Esophagus squamous epithelium (tissue), 5 donors: ENCODE measurements at regions not wholly inside any gene's neighbourhood (a gene's known extent, or its start where the extent isn't known, plus 50 kb on each side); places are given as distances from the start of the nearest gene placed in this dataset.

Experiments used
- DNase-seq: peaks from one replicate; lab custom pipeline; 2025; lab: John Stamatoyannopoulos, UW
- H3K27ac ChIP-seq, 4 donors: fragments of 200-600 bp; sonication (generic); one replicate each; pipeline ENCODE4 v1.5.1; 2016 to 2019; ENCODE audit warnings: mild to moderate bottlenecking in 1 of 4
- H3K27me3 ChIP-seq, 4 donors: fragments of 200-600 bp; sonication (generic); 1 replicate in 3 of 4; 2 replicates in 1 of 4; pipeline versions ENCODE4 v1.5.1 to v1.6.0; 2017 to 2021; ENCODE audit warnings: antibody characterized with exemption in 1 of 4
- H3K36me3 ChIP-seq, 3 donors: fragments of 200-600 bp; sonication (generic); one replicate each; pipeline ENCODE4 v1.5.1; 2016 to 2019
- H3K4me1 ChIP-seq, 3 donors: fragments of 200-600 bp; sonication (generic); one replicate each; pipeline ENCODE4 v1.5.1; 2017 to 2019
- H3K4me3 ChIP-seq, 4 donors: fragments of 200-600 bp; sonication (generic); 1 replicate in 3 of 4; 2 replicates in 1 of 4; pipeline ENCODE4 v1.5.1; 2016 to 2019; ENCODE audit warnings: mild to moderate bottlenecking in 2 of 4, moderate library complexity in 1 of 4
- H3K9me3 ChIP-seq, 3 donors: fragments of 200-600 bp; sonication (generic); one replicate each; pipeline ENCODE4 v1.5.1; 2016 to 2019
- POLR2A ChIP-seq, 4 donors: fragments of 450-650 bp; IDR thresholded peaks; one replicate each; pipeline ENCODE4 v1.6.1; 2017; ENCODE audit warnings: antibody characterized with exemption in 4 of 4, mild to moderate bottlenecking in 4 of 4, moderate library complexity in 3 of 4
- WGBS, 2 donors: methylation state at CpG; one replicate each; pipeline ENCODE4 v1.1.5; 2018; 5-methylcytosine and 5-hydroxymethylcytosine counted together
- intact Hi-C: fragments of 100-400 bp; cut with DNase I; formaldehyde crosslinking; loops from one replicate; pipeline ENCODE4 v1.15.0; 2022
- TF ChIP-seq, protein P1 (sequence below), 6 experiments: fragments of 450-650 bp in 4 of 6; fragments of 200-600 bp in 2 of 6; sonication (generic) in 2 of 6; IDR thresholded peaks; one replicate each; pipeline ENCODE4 v1.5.1; 2016 to 2019; ENCODE audit warnings: antibody characterized with exemption in 6 of 6, mild to moderate bottlenecking in 4 of 6, moderate library complexity in 4 of 6
- donor health status: DM: yes; HTN: yes; CAD: no.

DNA sequence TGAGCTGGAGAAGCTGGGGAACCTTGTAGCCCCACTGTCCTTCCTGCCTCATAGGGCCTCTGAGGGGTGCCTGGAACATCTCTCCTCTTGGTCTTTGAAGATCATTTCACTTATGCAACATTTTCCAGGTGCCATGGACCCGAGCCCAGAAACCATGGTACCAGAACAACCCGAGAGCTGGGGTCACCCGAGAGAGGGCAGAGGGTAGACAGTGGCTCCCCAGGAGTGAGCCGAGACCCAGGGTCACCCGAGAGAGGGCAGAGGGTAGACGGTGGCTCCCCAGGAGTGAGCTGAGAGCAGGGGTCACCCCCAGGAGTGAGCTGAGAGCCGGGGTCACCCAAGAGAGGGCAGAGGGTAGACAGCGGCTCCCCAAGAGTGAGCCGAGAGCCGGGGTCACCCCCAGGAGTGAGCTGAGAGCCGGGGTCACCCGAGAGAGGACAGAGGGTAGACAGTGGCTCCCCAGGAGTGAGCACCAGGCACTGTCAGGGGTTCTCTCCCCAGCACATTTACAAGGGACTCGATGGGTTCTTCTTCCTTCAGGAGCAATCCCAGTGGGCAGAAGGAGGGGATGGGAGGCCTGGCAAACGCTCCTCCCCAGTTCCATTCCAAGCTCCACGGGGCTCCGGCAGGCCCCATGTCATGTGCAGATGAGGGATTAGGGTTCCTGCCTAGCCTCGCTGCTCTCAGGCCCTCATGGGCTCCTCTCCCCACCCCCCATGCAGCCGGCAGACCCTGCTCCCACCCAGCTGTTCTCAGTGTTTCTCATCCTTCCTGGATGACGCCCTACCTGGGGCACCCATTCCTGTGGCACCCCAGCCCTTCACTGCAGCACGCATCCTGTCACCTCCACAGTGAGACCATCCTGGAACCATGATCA lies 163.5 kb downstream of the RTP5 start:
- DNase-seq, result no peak
- H3K4me3 ChIP-seq, result no peak overlapping the region
- H3K27me3 ChIP-seq, result peaks cover 0 to 91% (median 0%) of the 10 kb centered on the region in 4 donors
- no peaks in the 10 kb centered on the region for H3K9me3 ChIP-seq
- H3K36me3 ChIP-seq, result no peaks in the 10 kb centered on the region
- 62 to 68% methylated on average over 13 to 15 of the region's 20 CpGs for WGBS, 2 donors
- intact Hi-C loops, result no loop called here
- no peak for TF ChIP-seq POLR2A (IDR thresholded peaks at IDR 0.05)
- TF ChIP-seq, protein P1, sequence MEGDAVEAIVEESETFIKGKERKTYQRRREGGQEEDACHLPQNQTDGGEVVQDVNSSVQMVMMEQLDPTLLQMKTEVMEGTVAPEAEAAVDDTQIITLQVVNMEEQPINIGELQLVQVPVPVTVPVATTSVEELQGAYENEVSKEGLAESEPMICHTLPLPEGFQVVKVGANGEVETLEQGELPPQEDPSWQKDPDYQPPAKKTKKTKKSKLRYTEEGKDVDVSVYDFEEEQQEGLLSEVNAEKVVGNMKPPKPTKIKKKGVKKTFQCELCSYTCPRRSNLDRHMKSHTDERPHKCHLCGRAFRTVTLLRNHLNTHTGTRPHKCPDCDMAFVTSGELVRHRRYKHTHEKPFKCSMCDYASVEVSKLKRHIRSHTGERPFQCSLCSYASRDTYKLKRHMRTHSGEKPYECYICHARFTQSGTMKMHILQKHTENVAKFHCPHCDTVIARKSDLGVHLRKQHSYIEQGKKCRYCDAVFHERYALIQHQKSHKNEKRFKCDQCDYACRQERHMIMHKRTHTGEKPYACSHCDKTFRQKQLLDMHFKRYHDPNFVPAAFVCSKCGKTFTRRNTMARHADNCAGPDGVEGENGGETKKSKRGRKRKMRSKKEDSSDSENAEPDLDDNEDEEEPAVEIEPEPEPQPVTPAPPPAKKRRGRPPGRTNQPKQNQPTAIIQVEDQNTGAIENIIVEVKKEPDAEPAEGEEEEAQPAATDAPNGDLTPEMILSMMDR (IDR thresholded peaks at IDR 0.05), result no peak
- H3K27ac ChIP-seq, result no peak overlapping the region
- H3K4me1 ChIP-seq, result no peaks in the 10 kb centered on the region

DNA sequence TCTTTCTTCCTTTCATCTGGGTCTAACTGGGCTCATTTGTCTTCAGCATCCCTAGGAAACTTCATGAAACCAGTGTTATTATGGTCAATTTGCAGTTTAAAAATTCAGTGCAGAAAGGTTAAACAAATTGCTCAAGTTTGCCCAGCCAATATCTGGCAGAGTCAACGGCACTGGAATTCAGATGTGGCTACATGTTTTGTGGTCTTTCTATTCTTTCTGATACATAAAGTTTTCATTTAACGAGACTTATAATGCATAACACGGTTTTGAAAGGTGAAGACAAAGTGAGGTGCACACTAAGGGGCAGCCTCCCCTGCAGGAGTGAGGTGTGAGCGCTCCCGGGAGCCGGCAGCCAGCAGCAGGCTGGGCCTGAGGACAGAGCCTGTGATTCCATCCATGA lies 164.6 kb downstream of the RTP5 start:
- no peak for TF ChIP-seq POLR2A (IDR thresholded peaks at IDR 0.05)
- TF ChIP-seq, protein P1 (IDR thresholded peaks at IDR 0.05), result no peak
- Histone ChIP-seq H3K4me1 (no peaks in the 10 kb centered on the region), H3K27me3 (peaks cover 0 to 93% (median 0%) of the 10 kb centered on the region in 4 donors), H3K36me3 (no peaks in the 10 kb centered on the region), H3K4me3 (no peak overlapping the region), H3K27ac (no peak overlapping the region), H3K9me3 (no peaks in the 10 kb centered on the region)
- intact Hi-C loops, result no loop called here
- DNase-seq, result no peak
- 36 to 66% methylated on average over 6 of the region's 6 CpGs for WGBS, 2 donors

DNA sequence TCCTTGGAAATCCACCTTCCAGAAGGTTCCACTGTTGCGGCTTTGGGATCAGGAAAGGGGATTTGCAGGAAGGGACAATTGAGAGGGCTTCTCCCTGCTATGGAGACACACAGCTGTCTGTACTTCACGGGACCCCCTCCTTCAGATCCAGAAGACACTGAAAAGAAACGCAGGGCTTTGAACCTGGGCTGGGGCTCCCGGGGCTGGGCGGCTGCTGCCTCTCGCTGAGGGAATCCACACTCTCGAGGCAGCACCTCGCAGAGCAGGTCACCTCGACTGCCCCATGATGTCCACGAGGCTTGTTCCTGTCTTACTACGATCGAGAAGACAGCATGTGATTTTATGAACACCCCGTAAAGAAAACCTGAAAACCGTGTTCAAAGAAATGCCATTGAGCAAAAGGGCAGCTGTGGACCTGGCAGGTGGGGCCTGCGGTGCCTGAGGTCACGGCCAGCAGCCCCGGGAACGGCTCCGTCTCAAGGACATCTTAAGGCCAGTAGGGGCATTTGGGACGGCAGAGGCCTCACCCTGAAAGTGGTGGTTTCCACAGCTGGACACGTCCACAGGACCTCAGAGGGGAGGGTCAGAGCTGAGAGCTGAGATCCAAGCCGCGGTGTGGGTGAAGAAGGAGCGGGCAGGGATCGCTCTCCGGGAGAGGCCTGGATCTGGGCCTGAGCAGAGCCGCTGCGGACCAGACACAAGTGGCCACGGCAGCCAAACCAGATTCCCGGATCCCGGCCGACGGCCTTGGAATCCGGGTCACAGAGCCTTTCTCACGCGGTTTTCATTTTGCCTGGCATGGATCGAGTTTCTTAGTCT lies 165.7 kb downstream of the RTP5 start:
- no peak overlapping the region for H3K27ac ChIP-seq
- TF ChIP-seq, protein P1 (IDR thresholded peaks at IDR 0.05), result no peak
- H3K9me3 ChIP-seq, result no peaks in the 10 kb centered on the region
- no peak for DNase-seq
- H3K4me3 ChIP-seq, result no peak overlapping the region
- H3K4me1 ChIP-seq, result no peaks in the 10 kb centered on the region
- intact Hi-C loops, result no loop called here
- no peaks in the 10 kb centered on the region for H3K36me3 ChIP-seq
- H3K27me3 ChIP-seq, result peaks cover 0 to 93% (median 0%) of the 10 kb centered on the region in 4 donors
- WGBS, 2 donors, result 78 to 84% methylated on average over 26 to 27 of the region's 37 CpGs

DNA sequence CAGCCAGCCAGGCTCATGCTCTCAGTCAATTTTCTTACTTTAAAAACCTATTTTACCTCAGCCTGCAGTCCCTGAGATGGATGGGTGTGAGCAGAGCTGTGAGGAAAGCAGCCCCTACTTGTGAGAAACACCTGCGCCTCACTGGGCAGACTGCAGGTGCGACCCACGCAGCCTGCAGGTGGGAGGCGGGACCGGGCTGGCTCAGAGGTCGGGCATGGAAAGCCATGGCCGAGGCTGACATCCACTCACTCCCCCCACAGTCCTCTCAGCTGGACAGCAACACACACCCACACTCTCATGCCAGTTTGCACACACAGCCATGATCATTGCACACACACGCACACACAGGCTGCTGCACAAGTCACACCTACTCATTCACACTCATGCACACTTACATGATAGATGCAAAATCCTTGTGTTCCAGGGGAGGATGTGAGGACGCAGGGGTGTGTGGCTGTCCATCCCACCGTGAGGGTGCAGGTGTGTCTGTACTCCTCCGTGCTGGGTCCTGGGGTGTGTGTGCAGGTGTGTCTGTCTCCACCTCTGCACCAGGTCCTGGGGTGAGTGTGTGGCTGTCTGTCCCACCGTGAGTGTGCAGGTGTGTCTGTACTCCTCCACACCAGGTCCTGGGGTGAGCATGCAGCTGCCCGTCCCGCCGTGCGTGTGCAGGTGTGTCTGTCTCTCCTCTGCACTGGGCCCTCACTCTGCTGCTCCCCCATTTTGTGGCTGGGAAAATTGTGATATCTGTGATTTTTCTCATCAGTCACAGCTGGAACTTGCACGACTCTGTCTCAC lies 166.5 kb downstream of the RTP5 start:
- Histone ChIP-seq H3K27me3 (peaks cover 0 to 94% (median 0%) of the 10 kb centered on the region in 4 donors), H3K36me3 (no peaks in the 10 kb centered on the region), H3K27ac (no peak overlapping the region), H3K4me3 (no peak overlapping the region), H3K9me3 (no peaks in the 10 kb centered on the region), H3K4me1 (no peaks in the 10 kb centered on the region)
- WGBS, 2 donors, result 78% methylated on average over 7 to 11 of the region's 17 CpGs
- TF ChIP-seq POLR2A (IDR thresholded peaks at IDR 0.05), result no peak
- TF ChIP-seq, protein P1 (IDR thresholded peaks at IDR 0.05), result no peak
- intact Hi-C loops, result no loop called here
- DNase-seq, result no peak
